Stomach (tissue), 8 donors: ENCODE measurements at regions not wholly inside any gene's neighbourhood (a gene's known extent, or its start where the extent isn't known, plus 50 kb on each side); places are given as distances from the start of the nearest gene placed in this dataset.

Experiments
- DNase-seq, 2 donors: peaks; one replicate each; pipeline versions ENCODE4 v3.0.0 to v3.0.0-alpha.2; 2013 to 2019
- H3K27ac ChIP-seq, 5 donors: fragments of 200-600 bp in 4 of 5; sonication (generic) in 4 of 5; one replicate each; pipeline ENCODE4 v1.5.1; 2013 to 2019; ENCODE audit warnings: mild to moderate bottlenecking in 1 of 5, moderate library complexity in 1 of 5
- H3K27me3 ChIP-seq, 3 donors: fragments of 200-600 bp; sonication (generic); one replicate each; pipeline ENCODE4 v1.5.1; 2017 to 2019; ENCODE audit warnings: mixed run types in 1 of 3
- H3K36me3 ChIP-seq, 4 donors: fragments of 200-600 bp; sonication (generic); 1 replicate in 3 of 4; 2 replicates in 1 of 4; pipeline ENCODE4 v1.5.1; 2016 to 2019
- H3K4me1 ChIP-seq, 4 donors: fragments of 200-600 bp; sonication (generic); one replicate each; pipeline ENCODE4 v1.5.1; 2016 to 2019
- H3K4me3 ChIP-seq, 4 donors: fragments of 200-600 bp; sonication (generic) in 3 of 4; one replicate each; pipeline ENCODE4 v1.5.1; 2016 to 2019; ENCODE audit warnings: mild to moderate bottlenecking in 1 of 4
- H3K9me3 ChIP-seq, 4 donors: fragments of 200-600 bp; sonication (generic); one replicate each; pipeline ENCODE4 v1.5.1; 2016 to 2019
- EP300 ChIP-seq: sonication (generic); formaldehyde crosslinking; IDR thresholded peaks from one replicate; pipeline ENCODE4 v1.6.1; 2017; ENCODE audit warnings: antibody characterized with exemption
- POLR2A ChIP-seq, 4 donors: fragments of 450-650 bp; IDR thresholded peaks; one replicate each; pipeline ENCODE4 v1.6.1; 2016; ENCODE audit warnings: antibody characterized with exemption in 4 of 4, control low read depth in 2 of 4, mild to moderate bottlenecking in 1 of 4, moderate library complexity in 1 of 4
- POLR2AphosphoS5 ChIP-seq, 3 donors: sonication (generic); formaldehyde crosslinking; IDR thresholded peaks; one replicate each; pipeline ENCODE4 v1.6.1; 2016; ENCODE audit warnings: antibody characterized with exemption in 3 of 3
- WGBS, 5 donors: extraction: QIAGEN DNeasy Blood & Tissue Kit in 3 of 5; methylation state at CpG; one replicate each; pipeline versions ENCODE4 v1.1.5 to v1.1.7; 2013 to 2018; 5-methylcytosine and 5-hydroxymethylcytosine counted together
- intact Hi-C: fragments of 100-400 bp; cut with DNase I; formaldehyde crosslinking; loops from one replicate; pipeline ENCODE4 v1.15.1; 2023; ENCODE audit warnings: low total_unique reads
- TF ChIP-seq, protein P1 (sequence below), 7 experiments: fragments of 450-650 bp in 4 of 7; fragments of 200-600 bp in 3 of 7; sonication (generic) in 3 of 7; IDR thresholded peaks; one replicate each; pipeline ENCODE4 v1.5.1; 2016 to 2019; ENCODE audit warnings: antibody characterized with exemption in 7 of 7, control low read depth in 2 of 7, mild to moderate bottlenecking in 1 of 7
- donor health status: healthy with polysubstance abuse.
- donor health status: Bipolar disorder and iron deficiency.
- donor health status: healthy.

DNA sequence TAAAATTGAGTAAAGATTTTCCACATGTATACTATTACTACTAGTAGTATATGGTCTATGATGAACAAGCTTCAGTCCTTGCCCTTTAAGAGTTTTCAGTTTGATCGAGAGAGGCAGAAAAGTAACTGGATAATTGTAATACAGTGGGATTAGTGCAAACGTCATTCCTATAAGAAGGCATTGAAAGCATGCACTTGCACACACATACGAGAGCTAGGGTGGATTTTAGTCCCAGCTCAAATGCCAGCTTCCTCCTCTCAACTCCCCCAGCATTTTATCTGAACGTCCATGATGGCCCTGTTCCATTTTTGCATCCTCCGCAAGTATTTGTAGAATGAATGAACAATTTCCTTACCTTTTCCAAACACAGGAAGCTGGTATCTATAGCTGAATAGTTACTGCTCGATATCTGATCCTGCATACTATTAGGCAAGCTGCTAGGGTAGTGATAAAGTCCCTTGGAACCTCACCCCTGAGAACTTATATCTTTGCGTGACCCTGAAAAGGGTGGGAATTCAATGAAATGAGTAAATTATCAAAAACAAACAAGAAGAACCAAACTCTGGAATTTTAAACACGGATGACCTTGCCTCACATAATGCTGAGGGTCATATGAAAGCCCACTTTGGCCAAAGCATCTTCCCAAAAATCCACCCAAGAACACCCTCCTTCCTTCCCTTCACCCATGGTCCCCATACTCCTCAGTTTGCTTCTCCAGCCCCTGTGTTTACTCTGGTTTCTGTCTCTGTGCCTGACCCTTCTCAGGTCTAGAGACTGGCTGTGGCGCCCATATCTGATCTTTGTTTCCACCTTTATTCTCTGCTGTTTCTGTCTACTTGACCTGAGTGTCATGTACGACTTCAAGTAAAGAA is 60.5 kb downstream of the TMEM100 start:
- intact Hi-C loops: no loop called here
- no peaks in the 10 kb centered on the region for H3K27me3 ChIP-seq
- H3K27ac ChIP-seq: no peak overlapping the region
- TF ChIP-seq POLR2A (IDR thresholded peaks at IDR 0.05): no peak
- TF ChIP-seq, protein P1, sequence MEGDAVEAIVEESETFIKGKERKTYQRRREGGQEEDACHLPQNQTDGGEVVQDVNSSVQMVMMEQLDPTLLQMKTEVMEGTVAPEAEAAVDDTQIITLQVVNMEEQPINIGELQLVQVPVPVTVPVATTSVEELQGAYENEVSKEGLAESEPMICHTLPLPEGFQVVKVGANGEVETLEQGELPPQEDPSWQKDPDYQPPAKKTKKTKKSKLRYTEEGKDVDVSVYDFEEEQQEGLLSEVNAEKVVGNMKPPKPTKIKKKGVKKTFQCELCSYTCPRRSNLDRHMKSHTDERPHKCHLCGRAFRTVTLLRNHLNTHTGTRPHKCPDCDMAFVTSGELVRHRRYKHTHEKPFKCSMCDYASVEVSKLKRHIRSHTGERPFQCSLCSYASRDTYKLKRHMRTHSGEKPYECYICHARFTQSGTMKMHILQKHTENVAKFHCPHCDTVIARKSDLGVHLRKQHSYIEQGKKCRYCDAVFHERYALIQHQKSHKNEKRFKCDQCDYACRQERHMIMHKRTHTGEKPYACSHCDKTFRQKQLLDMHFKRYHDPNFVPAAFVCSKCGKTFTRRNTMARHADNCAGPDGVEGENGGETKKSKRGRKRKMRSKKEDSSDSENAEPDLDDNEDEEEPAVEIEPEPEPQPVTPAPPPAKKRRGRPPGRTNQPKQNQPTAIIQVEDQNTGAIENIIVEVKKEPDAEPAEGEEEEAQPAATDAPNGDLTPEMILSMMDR (IDR thresholded peaks at IDR 0.05): no peak
- no peak for TF ChIP-seq EP300
- TF ChIP-seq POLR2AphosphoS5 (IDR thresholded peaks at IDR 0.05): no peak
- H3K4me1 ChIP-seq: peaks cover 0 to 23% (median 7%) of the 10 kb centered on the region in 4 donors
- no peaks in the 10 kb centered on the region for H3K9me3 ChIP-seq
- no peaks in the 10 kb centered on the region for H3K36me3 ChIP-seq
- 40 to 64% (median 52%) methylated on average over 10 of the region's 10 CpGs for WGBS, 5 donors
- no peak for DNase-seq
- no peak overlapping the region for H3K4me3 ChIP-seq

DNA sequence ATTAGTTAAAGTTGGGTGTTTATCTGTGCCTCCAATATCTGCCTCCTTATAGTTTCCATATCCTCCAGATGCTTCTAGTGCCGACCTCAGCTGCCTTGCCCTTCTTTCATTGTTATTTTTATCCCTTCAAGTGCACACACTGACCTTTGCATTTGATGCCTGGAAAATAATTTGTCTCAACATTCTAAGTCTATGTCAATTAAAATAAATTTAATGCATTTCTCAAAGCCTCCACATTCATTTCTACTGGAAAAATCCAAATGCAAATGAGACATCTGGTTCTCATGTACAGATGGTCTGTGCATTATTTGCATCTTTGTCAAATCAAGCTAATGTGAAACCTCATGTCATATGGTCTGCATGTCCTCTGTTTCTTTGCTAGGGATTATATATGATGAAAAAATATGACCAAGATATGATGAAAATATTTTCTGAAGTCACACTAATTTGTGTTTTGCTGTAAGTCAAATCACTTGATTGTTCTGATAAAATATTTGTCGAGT is 61.4 kb downstream of the TMEM100 start:
- no peaks in the 10 kb centered on the region for H3K36me3 ChIP-seq
- intact Hi-C loops: no loop called here
- H3K27ac ChIP-seq: peak overlapping the region in 1 of 5 donors; percentile 55
- H3K4me3 ChIP-seq: no peak overlapping the region
- 63 to 75% (median 69%) methylated on average over 2 of the region's 2 CpGs for WGBS, 5 donors
- DNase-seq: no peak
- H3K27me3 ChIP-seq: no peaks in the 10 kb centered on the region
- TF ChIP-seq EP300 (no peak), POLR2A (IDR thresholded peaks at IDR 0.05) (no peak), POLR2AphosphoS5 (IDR thresholded peaks at IDR 0.05) (no peak)
- TF ChIP-seq, protein P1 (IDR thresholded peaks at IDR 0.05): no peak
- no peaks in the 10 kb centered on the region for H3K9me3 ChIP-seq
- H3K4me1 ChIP-seq: peaks cover 0 to 22% (median 6%) of the 10 kb centered on the region in 4 donors

DNA sequence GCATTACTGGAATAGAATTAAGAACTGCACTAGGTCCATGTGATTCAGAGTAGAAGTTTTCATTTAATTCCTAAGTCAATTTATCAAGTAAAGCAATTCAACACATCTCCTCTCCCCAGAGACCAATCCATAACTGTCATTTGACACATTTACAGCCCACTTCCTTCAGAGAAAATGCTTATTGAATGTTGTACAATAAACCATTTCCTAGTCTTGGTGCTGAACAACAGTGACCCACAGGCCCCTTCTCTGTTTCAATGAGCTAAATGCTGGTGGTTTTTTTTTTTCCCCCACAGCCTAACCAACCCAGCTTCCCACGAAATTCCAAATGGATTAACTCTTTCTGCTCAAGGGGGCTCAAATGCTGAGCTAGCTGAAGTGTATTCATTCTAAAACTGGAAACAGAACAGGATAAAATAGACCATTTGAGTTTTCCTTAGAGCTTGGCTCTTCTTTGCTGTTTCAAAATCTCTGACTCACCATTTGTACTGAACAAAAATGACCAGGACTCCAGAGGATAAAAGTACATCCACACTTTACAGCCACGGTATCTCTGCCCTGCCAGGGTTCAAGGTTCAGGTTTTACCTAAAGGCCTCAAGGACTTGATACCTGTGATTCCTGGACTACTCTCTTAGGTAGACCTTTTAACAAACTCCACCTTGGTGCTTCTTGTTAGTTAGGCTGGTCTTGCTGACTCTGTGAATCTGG is 62.3 kb downstream of the TMEM100 start:
- H3K4me1 ChIP-seq: peaks cover 0 to 25% (median 7%) of the 10 kb centered on the region in 4 donors
- H3K27me3 ChIP-seq: no peaks in the 10 kb centered on the region
- H3K27ac ChIP-seq: peak overlapping the region in 4 of 5 donors; percentile 33 to 58 (median 52)
- no peaks in the 10 kb centered on the region for H3K36me3 ChIP-seq
- H3K9me3 ChIP-seq: no peaks in the 10 kb centered on the region
- TF ChIP-seq POLR2AphosphoS5 (IDR thresholded peaks at IDR 0.05) (no peak), POLR2A (IDR thresholded peaks at IDR 0.05) (no peak), EP300 (no peak)
- TF ChIP-seq, protein P1 (IDR thresholded peaks at IDR 0.05): no peak
- no peak overlapping the region for H3K4me3 ChIP-seq
- 10 to 19% (median 15%) methylated on average over 2 of the region's 2 CpGs for WGBS, 5 donors
- intact Hi-C loops: no loop called here
- peak in 1 of 2 donors; percentile 75 for DNase-seq

DNA sequence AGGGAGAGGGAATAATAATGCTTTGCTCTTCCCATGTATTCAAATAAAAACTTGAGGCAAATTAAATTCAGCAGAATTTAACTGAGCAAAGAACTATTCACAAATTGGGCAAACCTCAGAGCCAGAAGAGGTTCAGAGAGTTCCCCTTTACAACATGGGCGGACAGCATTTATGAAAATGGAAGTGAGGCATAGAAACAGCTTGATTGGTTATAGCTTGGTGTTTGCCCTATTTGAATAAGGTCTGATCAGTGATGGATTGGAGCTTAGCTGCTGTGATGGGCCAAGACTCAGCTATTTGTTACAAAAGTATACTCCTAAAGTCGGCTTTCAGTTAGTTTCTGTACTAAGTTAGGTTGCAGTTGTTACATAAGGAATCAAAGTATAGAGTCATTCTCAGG is 63.0 kb downstream of the TMEM100 start:
- H3K36me3 ChIP-seq: no peaks in the 10 kb centered on the region
- DNase-seq: no peak
- WGBS, 5 donors: 72 to 87% (median 82%) methylated on average over 2 of the region's 2 CpGs
- H3K9me3 ChIP-seq: no peaks in the 10 kb centered on the region
- TF ChIP-seq POLR2A (IDR thresholded peaks at IDR 0.05) (no peak), POLR2AphosphoS5 (IDR thresholded peaks at IDR 0.05) (no peak)
- H3K4me1 ChIP-seq: peaks cover 0 to 32% (median 10%) of the 10 kb centered on the region in 4 donors
- intact Hi-C loops: no loop called here
- peak overlapping the region in 3 of 5 donors; percentile 33 to 55 (median 49) for H3K27ac ChIP-seq
- no peaks in the 10 kb centered on the region for H3K27me3 ChIP-seq
- no peak overlapping the region for H3K4me3 ChIP-seq
